ENCODE measurements at regions not wholly inside any gene's neighbourhood (a gene's known extent, or its start where the extent isn't known, plus 50 kb on each side); places are given as distances from the start of the nearest gene placed in this dataset.

DNA sequence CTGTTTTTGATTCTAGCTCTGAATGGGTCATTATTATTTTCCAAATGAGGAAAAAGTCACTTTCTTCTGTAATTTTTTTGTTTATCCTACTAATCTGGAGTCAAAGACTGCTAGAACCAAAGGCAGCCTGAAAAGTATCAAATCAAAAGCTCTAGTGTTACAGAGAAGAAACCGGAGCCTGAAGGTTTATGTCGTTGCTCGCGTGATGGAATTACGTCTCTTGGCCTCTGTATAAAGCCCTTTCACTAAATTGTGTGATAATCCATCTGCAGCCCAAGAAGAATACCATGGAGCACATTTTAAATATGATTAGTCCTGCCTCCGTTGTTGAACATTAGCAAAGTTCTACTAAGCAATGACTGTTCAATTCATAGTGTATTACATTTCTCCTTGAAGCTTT lies 738.6 kb downstream of the C6orf118 start:
- no peaks in the 10 kb centered on the region for H3K9me3 ChIP-seq (ENCODE audit: control insufficient read depth, insufficient read depth, low read length)
- no peaks in the 10 kb centered on the region for H3K9me2 ChIP-seq (replicated peaks; ENCODE audit: control insufficient read depth, low read length)
- H3K4me1 ChIP-seq (ENCODE audit: control insufficient read depth, low read length), result no peaks in the 10 kb centered on the region
- no peaks in the 10 kb centered on the region for H3K27me3 ChIP-seq (ENCODE audit: control insufficient read depth, low read length)
- no peak overlapping the region for H3K27ac ChIP-seq (ENCODE audit: low read depth, low read length)
- no peaks in the 10 kb centered on the region for H3K79me2 ChIP-seq (ENCODE audit: control insufficient read depth, low read length)
- H4K20me1 ChIP-seq (ENCODE audit: control insufficient read depth, insufficient read depth, low read depth, low read length), result no peaks in the 10 kb centered on the region
- no peak for TF ChIP-seq EZH2phosphoT487 (IDR thresholded peaks at IDR 0.05; ENCODE audit: borderline replicate concordance, low read length)
- TF ChIP-seq, protein P1, sequence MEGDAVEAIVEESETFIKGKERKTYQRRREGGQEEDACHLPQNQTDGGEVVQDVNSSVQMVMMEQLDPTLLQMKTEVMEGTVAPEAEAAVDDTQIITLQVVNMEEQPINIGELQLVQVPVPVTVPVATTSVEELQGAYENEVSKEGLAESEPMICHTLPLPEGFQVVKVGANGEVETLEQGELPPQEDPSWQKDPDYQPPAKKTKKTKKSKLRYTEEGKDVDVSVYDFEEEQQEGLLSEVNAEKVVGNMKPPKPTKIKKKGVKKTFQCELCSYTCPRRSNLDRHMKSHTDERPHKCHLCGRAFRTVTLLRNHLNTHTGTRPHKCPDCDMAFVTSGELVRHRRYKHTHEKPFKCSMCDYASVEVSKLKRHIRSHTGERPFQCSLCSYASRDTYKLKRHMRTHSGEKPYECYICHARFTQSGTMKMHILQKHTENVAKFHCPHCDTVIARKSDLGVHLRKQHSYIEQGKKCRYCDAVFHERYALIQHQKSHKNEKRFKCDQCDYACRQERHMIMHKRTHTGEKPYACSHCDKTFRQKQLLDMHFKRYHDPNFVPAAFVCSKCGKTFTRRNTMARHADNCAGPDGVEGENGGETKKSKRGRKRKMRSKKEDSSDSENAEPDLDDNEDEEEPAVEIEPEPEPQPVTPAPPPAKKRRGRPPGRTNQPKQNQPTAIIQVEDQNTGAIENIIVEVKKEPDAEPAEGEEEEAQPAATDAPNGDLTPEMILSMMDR (IDR thresholded peaks at IDR 0.05; ENCODE audit: low read depth, low read length, poor library complexity, severe bottlenecking), result no peak
- H3K4me3 ChIP-seq (ENCODE audit: low read length), result no peak overlapping the region
- H3K36me3 ChIP-seq (ENCODE audit: control insufficient read depth, low read length), result no peaks in the 10 kb centered on the region
- H3F3A ChIP-seq (ENCODE audit: control insufficient read depth, insufficient read depth), result no peaks in the 10 kb centered on the region
- H3K4me2 ChIP-seq (ENCODE audit: low read length), result no peak overlapping the region

DNA sequence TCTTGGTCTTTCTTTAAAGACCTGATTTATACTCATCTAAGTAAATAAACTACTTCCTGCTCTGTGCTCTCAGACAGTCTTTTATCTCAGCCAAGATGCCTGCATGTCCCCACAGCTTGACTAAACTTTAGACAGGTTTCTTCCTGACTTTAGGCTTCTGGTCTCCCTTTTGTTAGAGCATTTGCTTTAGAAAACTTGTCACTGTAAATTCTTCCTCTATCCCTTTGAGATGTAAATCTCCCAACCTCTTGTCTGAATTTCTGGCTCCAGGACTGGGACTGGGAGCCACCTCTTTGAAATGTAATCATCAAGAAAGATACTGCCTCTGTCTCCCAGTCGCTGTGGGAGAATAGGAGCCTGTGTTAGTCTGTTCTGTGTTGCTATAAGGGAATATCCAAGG lies 739.9 kb downstream of the C6orf118 start:
- no peak overlapping the region for H3K27ac ChIP-seq (ENCODE audit: low read depth, low read length)

DNA sequence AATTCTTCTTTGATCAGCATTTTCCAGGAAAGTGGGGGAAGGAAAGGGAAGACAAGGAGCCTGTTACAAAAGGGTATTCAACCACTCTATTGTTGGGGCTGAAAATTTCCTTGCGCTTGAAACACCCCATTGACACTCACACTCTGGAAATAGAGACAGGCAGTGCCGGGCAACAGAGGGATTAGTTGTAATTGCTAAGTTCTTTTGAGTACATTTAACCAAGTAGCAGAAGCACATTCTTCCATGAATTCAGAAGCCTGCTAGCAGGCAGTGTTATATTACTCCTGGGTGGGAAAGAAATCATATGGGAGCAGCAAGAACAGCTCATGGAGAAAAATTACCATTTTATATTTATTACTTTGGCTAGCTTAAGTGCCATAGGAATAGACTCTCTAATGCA lies 745.5 kb downstream of the C6orf118 start:
- H3K4me2 ChIP-seq (ENCODE audit: low read length), result no peak overlapping the region
- no peaks in the 10 kb centered on the region for H3K4me1 ChIP-seq (ENCODE audit: control insufficient read depth, low read length)
- H3K27me3 ChIP-seq (ENCODE audit: control insufficient read depth, low read length), result no peaks in the 10 kb centered on the region
- H3K27ac ChIP-seq (ENCODE audit: low read depth, low read length), result no peak overlapping the region
- H3K36me3 ChIP-seq (ENCODE audit: control insufficient read depth, low read length), result no peaks in the 10 kb centered on the region
- no peak overlapping the region for H3K4me3 ChIP-seq (ENCODE audit: low read length)
- peaks cover 8% of the 10 kb centered on the region; the same call in 1 of the 2 replicates for H3K9me3 ChIP-seq (ENCODE audit: control insufficient read depth, insufficient read depth, low read length)
- H3K9me2 ChIP-seq (replicated peaks; ENCODE audit: control insufficient read depth, low read length), result no peaks in the 10 kb centered on the region
- no peaks in the 10 kb centered on the region for H4K20me1 ChIP-seq (ENCODE audit: control insufficient read depth, insufficient read depth, low read depth, low read length)
- H3K79me2 ChIP-seq (ENCODE audit: control insufficient read depth, low read length), result no peaks in the 10 kb centered on the region
- TF ChIP-seq EZH2phosphoT487 (IDR thresholded peaks at IDR 0.05; ENCODE audit: borderline replicate concordance, low read length), result no peak
- TF ChIP-seq, protein P1 (IDR thresholded peaks at IDR 0.05; ENCODE audit: low read depth, low read length, poor library complexity, severe bottlenecking), result no peak
- H3F3A ChIP-seq (ENCODE audit: control insufficient read depth, insufficient read depth), result no peaks in the 10 kb centered on the region

More for the DNA sequence above, 739.9 kb downstream of the C6orf118 start:
- H3K27me3 ChIP-seq (ENCODE audit: control insufficient read depth, low read length), result no peaks in the 10 kb centered on the region
- no peaks in the 10 kb centered on the region for H3K9me2 ChIP-seq (replicated peaks; ENCODE audit: control insufficient read depth, low read length)
- no peaks in the 10 kb centered on the region for H3K79me2 ChIP-seq (ENCODE audit: control insufficient read depth, low read length)
- H4K20me1 ChIP-seq (ENCODE audit: control insufficient read depth, insufficient read depth, low read depth, low read length), result no peaks in the 10 kb centered on the region
- H3K4me2 ChIP-seq (ENCODE audit: low read length), result no peak overlapping the region
- no peaks in the 10 kb centered on the region for H3K9me3 ChIP-seq (ENCODE audit: control insufficient read depth, insufficient read depth, low read length)
- TF ChIP-seq, protein P1 (IDR thresholded peaks at IDR 0.05; ENCODE audit: low read depth, low read length, poor library complexity, severe bottlenecking), result no peak
- TF ChIP-seq EZH2phosphoT487 (IDR thresholded peaks at IDR 0.05; ENCODE audit: borderline replicate concordance, low read length), result no peak
- no peaks in the 10 kb centered on the region for H3F3A ChIP-seq (ENCODE audit: control insufficient read depth, insufficient read depth)
- no peaks in the 10 kb centered on the region for H3K4me1 ChIP-seq (ENCODE audit: control insufficient read depth, low read length)
- H3K36me3 ChIP-seq (ENCODE audit: control insufficient read depth, low read length), result no peaks in the 10 kb centered on the region
- no peak overlapping the region for H3K4me3 ChIP-seq (ENCODE audit: low read length)
